ENCODE measurements at regions not wholly inside any gene's neighbourhood (a gene's known extent, or its start where the extent isn't known, plus 50 kb on each side); places are given as distances from the start of the nearest gene placed in this dataset.

GRCh38 chr5:115374057-115374775, 77.8 kb upstream of the CCDC112 start:
- DNase-seq = no peak

DNA sequence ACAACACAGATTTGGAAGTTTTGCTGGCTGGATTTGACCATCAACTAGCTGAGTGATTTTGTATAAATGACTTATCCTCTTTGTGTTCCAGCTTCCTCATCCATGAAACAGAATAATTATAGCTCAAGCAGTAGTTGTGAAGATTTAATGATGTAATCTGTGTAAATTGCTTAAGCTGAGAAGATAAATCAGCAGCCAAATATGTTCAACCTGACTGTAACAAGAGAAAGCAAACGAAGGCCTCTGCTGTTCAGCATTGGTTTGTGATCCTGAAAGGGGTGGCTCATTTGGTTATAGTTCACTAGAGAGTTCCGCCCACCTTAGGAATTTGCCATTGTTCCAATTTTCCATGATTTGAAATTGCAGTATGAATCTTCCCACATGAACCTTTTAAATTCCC, 75.7 kb upstream of the CCDC112 start:
- no peak for DNase-seq

GRCh38 chr5:115369430-115370144, 73.1 kb upstream of the CCDC112 start:
- no peak for DNase-seq

DNA sequence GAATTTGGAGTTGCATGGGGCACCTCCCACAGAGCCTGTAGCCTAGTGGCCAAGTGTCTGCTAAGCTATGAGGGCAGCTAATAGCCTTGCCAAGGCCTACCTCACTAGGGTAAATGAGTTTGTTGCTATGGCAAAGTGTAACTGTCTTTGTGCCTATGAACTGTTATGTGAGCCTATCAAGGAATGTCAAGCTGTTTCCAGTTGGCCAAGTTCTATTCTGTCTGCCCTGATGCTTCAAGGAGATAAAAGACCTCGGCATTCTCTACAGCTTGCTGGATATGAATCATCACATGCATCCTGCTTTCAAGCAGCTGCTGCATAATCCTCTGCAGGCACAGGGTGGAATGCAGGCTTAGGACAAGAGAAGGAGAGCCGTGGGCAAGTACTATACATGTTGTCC, 69.8 kb upstream of the CCDC112 start:
- DNase-seq = peak; percentile 94

GRCh38 chr5:115363879-115364278, 67.4 kb upstream of the CCDC112 start:
- DNase-seq = no peak

DNA sequence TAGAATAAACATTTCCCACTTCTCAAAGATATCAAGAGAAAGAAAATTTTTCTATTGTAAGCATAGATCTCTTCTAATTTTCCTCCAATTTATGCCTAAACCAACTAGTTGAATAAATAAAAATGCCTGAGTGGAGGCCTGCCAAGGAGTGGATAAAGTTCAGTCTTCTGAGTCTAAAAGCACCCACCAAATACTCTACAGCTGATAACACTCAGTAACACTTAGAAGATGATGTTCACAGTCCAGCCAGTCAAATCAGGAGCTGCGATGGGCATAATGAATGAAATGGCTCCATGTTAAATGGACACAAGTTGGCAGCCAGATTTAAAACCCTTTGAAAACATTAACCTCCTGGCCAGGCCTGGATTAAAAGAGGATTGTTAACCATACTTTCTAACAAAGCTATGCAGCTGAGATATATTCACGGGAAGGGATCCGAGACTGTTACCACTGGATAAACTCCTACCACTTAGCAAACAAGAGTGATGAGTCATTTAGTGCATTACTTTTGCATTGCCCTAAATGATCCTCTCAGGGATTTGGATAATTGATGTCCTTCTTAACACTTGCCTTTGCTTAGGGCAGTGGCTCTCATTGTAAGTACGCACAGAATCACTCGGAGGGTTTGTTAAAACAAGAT, 63.7 kb upstream of the CCDC112 start:
- no peak for DNase-seq

DNA sequence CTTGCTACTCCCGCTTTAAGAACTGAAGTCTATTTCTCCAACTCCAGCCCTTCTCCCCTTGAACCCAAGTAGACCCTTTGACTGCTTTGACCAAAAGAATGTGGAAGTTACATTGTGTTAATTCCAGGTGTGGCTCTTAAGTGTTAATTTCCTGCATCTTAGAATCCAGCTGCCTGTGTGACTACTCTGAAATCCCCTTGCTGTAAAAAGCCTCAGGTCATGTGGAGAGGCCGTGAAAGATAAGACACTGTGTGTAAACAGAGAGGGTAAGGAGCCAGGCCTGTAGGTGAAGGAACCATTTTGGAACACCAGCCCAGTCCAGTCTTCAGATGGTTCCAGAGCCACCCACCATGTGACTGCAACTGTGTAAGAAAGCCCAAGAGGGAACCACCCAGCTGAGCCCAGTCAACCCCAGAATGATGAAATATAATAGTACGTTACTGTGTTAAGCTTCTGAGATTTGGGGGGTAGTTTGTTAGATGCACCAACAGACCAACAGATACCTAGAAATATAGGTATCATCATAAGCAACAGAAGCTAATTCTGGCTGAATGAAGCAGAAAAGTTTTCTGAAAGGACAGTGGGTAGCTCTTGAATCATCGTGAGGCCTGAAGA, 59.4 kb upstream of the CCDC112 start:
- no peak for DNase-seq

DNA sequence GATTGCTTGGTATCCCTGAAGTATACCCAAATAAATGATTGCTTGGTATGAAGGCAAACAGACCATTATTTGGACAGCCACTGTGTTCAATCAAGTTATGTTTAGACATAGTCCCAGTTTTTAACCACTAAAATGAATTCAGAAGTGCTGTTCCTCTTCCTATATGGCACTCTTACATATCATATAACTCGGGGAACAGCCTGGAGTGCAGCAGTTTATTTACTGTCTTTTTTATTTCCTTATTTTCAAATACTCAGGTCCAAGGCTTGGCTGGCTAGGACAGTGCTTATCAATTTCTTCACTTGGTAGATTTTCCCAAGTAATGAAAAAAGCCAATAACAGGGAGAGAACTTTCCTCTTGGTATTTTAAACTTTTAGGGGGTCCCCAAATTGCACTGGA, 58.6 kb upstream of the CCDC112 start:
- DNase-seq = no peak

DNA sequence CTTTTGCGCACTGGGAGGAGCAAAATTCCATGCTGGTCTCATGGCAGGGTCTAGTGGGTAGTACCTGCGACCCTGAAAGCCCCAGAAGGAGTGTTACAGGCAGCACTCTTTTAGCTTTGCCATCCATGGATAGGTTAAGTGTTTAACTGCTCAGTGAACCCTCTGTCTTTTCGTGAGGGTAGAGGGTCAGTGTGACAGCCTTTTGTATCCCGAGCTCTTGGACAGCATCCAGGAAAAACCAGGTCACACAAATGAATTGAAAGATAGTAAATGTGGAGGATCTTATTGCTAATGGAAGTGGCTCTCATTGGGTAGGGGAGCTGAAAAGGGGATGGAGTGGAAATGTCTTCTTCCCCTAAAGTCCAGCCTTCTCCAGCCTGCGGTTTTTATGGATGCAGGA, 57.8 kb upstream of the CCDC112 start:
- DNase-seq = no peak

GRCh38 chr5:115352571-115352970, 56.1 kb upstream of the CCDC112 start:
- DNase-seq = no peak

- no peak for DNase-seq
Measured at GRCh38 chr5:115351356-115352195, 55.1 kb upstream of the CCDC112 start.

DNA sequence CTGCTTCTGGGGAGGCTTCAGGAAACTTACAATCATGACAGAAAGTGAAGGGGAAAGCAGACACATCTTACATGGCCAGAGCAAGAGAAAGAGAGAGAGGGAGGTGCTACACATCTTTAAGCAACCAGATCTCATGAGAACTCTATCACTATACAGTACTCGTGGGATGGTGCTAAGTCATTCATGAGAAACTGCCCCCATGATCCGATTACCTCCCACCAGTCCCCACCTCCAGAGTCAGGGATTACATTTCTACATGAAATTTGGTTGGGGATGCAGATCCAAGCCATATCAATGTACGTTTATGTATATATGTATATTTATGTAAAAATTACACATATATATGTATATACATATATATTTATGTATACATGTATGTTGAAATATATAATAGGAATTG, 54.4 kb upstream of the CCDC112 start:
- DNase-seq = no peak

GRCh38 chr5:115349001-115349817, 52.8 kb upstream of the CCDC112 start:
- DNase-seq = no peak

- DNase-seq = no peak
Measured at GRCh38 chr5:115348175-115348574, 51.7 kb upstream of the CCDC112 start.

All from islet precursor cell (in vitro differentiated cells).